Stomach (tissue), 4 donors: ENCODE measurements at regions not wholly inside any gene's neighbourhood (a gene's known extent, or its start where the extent isn't known, plus 50 kb on each side); places are given as distances from the start of the nearest gene placed in this dataset.

Experiments used
- EP300 ChIP-seq: sonication (generic); formaldehyde crosslinking; IDR thresholded peaks from one replicate; pipeline ENCODE4 v1.6.1; 2017; ENCODE audit warnings: antibody characterized with exemption
- POLR2A ChIP-seq, 4 donors: fragments of 450-650 bp; IDR thresholded peaks; one replicate each; pipeline ENCODE4 v1.6.1; 2016; ENCODE audit warnings: antibody characterized with exemption in 4 of 4, control low read depth in 2 of 4, mild to moderate bottlenecking in 1 of 4, moderate library complexity in 1 of 4
- POLR2AphosphoS5 ChIP-seq, 3 donors: sonication (generic); formaldehyde crosslinking; IDR thresholded peaks; one replicate each; pipeline ENCODE4 v1.6.1; 2016; ENCODE audit warnings: antibody characterized with exemption in 3 of 3
- TF ChIP-seq, protein P1 (sequence below), 7 experiments: fragments of 450-650 bp in 4 of 7; fragments of 200-600 bp in 3 of 7; sonication (generic) in 3 of 7; IDR thresholded peaks; one replicate each; pipeline ENCODE4 v1.5.1; 2016 to 2019; ENCODE audit warnings: antibody characterized with exemption in 7 of 7, control low read depth in 2 of 7, mild to moderate bottlenecking in 1 of 7

DNA sequence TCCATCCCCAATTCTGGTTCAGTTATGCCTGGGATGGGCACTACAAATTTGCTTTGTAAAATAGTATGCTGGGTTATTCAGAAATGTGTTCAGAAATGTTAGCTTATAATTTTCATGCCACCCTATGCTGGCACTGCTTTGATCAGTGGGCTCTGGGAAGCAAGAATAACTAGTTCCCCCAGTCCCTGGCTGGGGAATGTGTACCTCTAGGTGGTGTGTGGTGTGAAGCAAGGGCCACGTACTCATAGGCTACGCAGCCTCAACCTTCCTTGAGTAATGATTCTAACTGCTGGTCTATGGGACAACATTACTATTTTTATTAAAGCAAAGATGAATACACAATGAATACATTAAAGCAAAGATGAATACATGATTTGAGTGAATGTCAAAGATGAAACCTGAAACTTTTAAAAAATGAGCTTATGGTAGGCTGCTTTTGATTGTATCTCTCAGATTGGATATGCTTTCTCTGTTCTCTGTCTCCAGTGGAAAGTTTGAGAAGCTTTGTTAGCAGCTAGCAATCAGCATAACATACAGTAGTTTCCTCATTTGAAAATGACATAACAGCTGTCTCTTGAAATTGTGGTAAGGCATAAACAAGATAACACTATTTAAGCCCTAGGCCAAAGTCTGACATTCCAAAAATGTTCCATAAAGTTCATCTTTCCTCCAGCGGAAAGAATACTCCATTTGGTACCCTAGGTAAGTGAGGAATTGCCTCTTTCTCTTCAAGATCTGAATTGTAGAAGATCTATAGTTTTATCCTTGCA lies 174.7 kb upstream of the NFIB start:
- TF ChIP-seq POLR2A (IDR thresholded peaks at IDR 0.05) (no peak), EP300 (no peak), POLR2AphosphoS5 (IDR thresholded peaks at IDR 0.05) (no peak)
- TF ChIP-seq, protein P1, sequence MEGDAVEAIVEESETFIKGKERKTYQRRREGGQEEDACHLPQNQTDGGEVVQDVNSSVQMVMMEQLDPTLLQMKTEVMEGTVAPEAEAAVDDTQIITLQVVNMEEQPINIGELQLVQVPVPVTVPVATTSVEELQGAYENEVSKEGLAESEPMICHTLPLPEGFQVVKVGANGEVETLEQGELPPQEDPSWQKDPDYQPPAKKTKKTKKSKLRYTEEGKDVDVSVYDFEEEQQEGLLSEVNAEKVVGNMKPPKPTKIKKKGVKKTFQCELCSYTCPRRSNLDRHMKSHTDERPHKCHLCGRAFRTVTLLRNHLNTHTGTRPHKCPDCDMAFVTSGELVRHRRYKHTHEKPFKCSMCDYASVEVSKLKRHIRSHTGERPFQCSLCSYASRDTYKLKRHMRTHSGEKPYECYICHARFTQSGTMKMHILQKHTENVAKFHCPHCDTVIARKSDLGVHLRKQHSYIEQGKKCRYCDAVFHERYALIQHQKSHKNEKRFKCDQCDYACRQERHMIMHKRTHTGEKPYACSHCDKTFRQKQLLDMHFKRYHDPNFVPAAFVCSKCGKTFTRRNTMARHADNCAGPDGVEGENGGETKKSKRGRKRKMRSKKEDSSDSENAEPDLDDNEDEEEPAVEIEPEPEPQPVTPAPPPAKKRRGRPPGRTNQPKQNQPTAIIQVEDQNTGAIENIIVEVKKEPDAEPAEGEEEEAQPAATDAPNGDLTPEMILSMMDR (IDR thresholded peaks at IDR 0.05): no peak
